NCI-H2029 treated with DMSO at 0.1 percent for 48 hours (cell line): ENCODE measurements at regions not wholly inside any gene's neighbourhood (a gene's known extent, or its start where the extent isn't known, plus 50 kb on each side); places are given as distances from the start of the nearest gene placed in this dataset.

ENCODE experiments used
- DNase-seq: peaks from one replicate; lab custom pipeline; 2025; lab: John Stamatoyannopoulos, UW

DNA sequence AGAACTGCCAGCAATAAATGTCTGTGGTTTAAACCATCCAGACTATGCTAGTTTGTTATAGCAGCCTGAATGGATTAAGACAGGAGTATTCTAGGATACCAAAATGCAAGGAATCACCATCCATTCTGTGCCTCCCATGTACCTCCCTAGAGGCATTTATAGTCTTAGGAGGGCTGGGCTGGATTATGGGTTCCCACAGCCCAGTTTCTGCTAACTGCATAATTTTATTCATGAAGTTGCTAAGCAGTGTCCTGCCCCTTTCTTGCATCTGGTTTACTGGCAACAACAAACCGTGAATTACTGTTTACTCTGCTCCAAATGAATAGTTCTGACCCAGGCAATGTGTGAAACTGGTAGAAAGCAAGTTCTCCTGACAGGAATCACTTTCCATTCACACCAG, 67.1 kb upstream of the PRKX start:
- DNase-seq, result no peak

DNA sequence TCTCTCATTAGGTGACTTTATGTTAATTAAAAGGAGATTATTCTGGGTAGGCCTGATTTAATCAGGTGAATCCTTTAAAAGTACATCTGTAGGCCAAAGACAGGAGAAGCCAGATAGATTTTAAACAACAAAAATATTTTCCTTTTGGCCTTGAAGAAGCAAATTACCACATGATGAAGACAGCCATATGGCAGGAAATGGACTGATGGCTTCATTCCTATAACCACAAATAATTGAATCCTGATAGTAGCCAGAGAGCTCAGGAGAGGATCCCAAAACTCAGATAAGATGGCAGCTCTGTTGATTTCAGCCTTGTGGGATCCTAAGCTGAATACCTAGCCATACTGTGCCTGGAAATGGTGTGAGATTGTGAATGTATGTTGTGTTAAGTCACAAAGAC, 66.1 kb upstream of the PRKX start:
- no peak for DNase-seq

DNA sequence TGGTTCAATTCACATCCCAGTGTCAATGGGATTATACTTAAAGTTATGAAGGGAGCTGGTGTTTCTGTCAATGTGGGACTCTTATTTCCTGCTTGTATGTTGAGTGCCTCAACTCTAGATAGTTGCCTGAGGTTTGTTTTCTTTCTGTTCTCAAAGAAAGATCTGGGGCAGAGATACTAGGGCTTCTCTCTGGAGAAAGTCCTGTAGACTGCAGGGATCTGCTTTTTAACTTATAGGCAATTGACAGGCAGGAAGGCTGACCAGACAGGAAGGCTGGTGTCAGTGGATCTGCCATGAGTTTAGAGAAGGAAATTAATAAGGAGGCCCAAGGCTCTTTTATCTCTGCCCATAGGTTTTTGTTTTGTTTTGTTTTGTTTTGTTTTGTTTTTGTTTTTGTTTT, 64.0 kb upstream of the PRKX start:
- DNase-seq, result no peak

DNA sequence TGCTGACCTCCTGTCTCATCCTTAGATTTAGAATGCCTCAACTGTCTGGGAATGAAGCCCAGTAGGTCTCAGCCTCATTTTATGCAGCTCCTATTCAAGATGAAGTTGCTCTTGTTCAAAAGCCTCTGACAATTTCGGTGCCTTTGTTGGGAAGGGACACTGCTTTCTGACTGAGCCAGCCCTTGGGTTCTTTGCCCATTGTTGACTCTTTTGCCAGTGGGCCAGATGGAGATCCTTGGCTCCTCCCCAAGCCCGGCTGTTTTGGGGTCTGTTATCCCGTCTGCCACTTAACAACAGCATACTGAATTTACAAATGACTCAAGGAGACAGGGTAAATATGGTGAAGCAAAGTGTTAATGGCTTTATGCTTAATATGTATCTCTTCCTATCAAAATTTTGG, 58.3 kb upstream of the PRKX start:
- no peak for DNase-seq

GRCh38 chrX:3768881-3769280, 55.4 kb upstream of the PRKX start:
- no peak for DNase-seq
